GM19351 (cell line): ENCODE measurements at regions not wholly inside any gene's neighbourhood (a gene's known extent, or its start where the extent isn't known, plus 50 kb on each side); places are given as distances from the start of the nearest gene placed in this dataset.

Source experiments
- ATAC-seq: cut with Tn5 transposase; IDR thresholded peaks from one replicate; pipeline ENCODE4 v1.9.1; 2021; ENCODE audit warnings: mild to moderate bottlenecking, moderate library complexity; ENCODE audit not compliant: unreplicated experiment

DNA sequence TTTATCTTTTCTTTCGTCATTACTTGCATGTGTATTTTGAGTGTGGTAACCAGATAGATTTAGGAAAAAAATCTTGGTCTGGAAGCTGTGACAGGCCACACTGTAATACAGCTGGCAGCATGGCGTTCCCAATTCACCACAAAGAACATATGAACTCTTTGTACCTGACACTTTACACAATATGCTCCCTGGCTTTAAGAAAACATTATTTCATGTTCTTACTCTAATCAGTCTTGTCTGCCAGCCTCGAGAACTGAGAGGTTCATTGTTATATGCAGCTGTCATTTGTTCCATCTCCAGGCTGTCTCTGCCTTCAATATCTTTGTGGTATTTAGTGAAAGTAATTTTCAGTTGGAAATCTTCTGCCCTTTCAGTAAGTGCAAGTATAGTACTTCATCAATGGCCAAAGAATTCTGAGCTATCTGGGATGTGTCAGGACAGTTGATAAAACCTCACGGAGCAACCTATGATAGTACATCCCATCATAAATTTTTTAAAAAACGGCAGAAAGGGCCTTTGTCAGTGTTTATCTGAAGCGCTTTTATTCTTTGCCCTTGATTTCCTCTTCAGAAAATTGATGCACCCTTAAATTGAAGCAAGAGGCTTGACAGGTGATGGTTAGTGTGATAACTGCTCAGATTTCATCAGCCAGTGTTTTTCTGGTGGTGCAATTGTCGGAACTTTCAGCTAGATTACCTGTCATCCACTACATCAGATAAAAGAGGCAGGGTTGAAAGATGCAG is 146.3 kb upstream of the SP8 start:
- no peak for ATAC-seq

GRCh38 chr7:20945451-20945850 is 158.8 kb upstream of the SP8 start:
- no peak for ATAC-seq

DNA sequence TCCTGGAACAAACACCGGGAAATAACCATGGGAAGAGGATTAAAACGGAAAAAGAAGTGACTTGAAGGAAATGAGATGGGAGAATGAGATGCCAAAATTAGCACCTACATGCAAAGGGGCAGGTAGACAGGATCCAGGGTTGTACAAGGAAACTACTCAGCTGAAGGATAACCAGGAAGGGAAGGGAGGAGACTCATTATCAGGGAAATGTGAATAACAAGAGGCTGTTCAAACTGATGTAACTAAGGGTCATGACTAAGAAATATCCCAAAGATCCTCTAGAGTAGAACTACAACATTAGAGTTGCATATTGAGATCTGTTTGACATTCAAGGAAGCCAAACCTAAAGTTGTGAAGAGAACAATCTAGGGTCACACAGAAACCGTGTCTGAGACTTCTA is 166.2 kb upstream of the SP8 start:
- no peak for ATAC-seq

DNA sequence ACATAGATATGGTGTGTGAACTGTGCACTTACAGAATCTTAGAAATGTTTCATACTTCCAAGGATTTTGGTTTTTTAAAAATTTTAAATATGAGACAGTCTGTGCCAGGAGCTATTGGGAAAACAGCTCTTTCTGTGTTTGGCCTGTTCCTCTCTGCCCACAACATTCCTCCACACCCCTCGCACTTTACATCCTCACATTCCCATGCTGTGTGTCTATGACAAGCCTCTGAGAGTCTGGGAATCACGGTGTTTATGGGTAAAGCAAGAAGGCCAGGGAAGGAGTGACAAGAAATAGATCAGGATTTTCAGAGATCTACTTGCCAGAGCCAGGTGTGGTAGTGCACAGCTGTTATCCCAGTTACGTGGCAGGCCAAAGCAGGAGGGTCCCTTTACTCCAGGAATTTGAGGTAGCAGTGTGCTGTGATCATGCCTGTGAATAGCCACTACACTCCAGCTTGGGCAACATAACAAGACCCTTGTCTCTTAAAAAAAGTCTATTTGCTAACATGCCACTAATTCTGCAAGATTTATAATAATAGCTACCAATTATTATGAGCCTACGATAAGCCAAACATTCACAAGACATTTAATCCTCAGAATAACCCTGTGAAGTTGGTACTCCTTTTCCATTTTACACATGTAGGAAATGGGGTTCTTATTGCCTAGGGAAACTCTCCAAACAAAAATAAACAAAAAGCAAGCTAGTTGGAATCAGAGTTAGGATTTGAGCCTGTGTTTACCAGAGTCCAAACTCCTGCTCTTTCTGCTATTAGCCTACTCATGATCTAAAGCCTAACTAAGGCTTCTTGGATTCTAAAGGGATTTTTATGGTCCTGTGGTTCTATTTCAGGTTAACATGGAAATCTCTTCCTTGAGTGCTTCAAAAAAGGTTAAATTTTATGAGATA is 168.3 kb upstream of the SP8 start:
- no peak for ATAC-seq

DNA sequence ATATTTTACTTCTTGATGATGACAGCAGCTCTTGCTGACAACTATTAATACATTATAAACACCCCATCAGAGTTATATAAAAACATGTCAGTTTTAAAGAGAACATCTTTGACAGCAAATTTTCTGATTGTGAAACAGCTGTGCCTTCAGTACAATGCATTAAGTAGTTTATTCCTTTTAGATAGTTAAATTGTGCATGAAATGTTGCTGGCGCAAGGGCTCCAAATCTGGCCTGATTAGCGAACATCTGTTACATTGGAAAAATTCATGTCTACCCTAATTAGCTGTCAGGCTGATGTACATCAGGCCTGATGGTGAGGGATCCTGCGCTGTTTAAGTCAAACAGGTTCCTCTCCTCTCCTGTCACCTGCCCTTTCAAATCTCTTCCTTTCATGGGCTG is 171.9 kb upstream of the SP8 start:
- ATAC-seq, result no peak

DNA sequence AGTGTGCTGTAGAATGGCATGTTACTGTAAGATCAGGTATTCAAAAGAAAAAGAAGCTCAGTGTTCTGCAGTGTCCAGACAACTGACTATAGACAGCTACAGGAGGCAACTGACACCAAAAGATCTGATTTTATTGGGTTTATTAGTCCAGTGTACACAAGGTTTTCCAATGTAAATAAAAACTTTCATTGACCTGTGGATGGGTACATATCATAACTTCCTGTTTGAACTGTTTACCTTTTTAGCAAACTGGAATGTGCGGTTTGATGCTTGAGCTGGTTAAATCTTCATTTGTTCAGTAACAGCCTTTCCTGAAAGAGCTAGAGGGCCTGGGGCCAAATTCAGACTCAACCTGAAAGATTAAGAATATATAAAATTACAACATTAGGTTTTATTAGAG is 172.6 kb upstream of the SP8 start:
- no peak for ATAC-seq

GRCh38 chr7:20963556-20964280 is 177.0 kb upstream of the SP8 start:
- ATAC-seq, result no peak

DNA sequence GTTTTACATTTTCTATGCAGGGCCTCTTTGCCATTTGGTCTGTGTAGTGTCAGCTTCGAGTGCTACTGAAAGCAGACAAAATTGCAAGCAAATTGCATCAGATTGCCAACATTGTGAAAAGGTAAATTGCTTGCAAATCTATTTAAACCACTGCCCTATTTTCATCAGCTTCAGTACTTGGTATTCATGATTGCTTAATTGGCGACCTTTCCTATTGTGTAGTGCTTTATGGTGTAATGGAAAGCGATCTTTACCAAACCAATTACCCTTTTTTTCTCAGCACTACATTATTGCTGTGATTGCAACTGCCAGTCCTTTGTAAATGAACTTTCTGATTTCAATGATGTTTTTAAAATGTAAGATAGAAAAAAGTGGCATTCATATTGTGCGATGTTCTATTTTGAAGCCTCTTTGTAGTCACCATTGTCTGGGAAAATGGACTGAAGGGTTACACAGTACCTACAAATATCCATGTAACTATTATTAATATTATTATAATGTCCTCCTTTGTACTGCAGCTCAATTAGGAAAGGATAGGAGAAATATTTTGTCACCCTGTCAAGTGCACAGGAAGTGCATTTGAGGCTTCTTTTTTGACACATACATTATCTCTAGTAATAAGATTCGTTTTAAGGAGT is 177.7 kb upstream of the SP8 start:
- no peak for ATAC-seq

- no peak for ATAC-seq
Observed at GRCh38 chr7:20971219-20971618, 184.5 kb upstream of the SP8 start.

DNA sequence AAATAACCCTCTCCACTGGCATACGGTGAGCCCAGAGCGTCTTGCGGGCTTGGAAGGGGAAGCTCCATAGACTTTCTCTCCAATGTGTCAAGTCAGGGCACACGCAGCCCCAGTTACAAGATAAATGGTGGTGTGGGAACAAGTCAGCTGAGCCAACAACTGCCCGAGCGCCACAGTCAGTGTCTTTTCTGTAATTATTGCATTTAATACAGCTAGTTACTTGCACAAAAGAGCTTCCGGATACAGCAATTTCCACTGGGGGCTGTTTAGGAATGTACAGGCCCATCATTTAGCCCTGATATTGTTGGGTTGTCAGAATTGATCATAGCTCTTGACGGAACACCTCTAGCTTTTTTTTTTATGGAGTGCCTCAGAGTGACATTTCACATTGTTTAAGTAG is 193.5 kb upstream of the SP8 start:
- ATAC-seq, result no peak

DNA sequence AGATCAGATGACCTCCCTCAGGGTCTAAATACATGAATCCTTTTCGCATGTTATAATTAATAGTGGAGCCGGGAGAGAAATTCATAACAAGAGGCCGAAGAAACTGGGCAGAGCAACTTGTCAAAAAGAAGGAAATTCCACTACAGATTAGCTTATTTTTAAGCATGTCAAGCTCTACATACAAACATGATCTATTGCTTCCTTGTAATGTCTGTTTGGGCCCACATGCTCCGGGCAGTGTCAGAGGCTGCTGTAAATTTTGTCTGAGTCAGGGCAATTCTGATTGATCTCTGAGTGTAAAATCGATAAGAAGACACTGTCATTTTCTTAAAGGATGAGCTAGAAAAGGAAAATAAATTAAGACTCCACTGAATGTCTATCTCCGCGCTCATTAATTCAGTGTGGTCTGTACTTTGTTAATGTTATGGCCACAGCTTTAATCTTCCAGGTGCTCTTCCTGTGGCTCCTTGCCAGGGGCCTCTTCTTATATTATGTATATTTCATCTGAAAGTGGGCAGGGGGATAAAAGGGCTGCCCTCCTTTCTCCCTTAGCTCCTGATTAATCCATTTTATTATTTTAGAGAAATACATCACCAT is 194.1 kb upstream of the SP8 start:
- no peak for ATAC-seq

- no peak for ATAC-seq
Observed at GRCh38 chr7:20988340-20988739, 201.7 kb upstream of the SP8 start.

- no peak for ATAC-seq
Observed at GRCh38 chr7:20991544-20991943, 204.9 kb upstream of the SP8 start.

GRCh38 chr7:20993693-20994092 is 207.0 kb upstream of the SP8 start:
- ATAC-seq, result no peak

DNA sequence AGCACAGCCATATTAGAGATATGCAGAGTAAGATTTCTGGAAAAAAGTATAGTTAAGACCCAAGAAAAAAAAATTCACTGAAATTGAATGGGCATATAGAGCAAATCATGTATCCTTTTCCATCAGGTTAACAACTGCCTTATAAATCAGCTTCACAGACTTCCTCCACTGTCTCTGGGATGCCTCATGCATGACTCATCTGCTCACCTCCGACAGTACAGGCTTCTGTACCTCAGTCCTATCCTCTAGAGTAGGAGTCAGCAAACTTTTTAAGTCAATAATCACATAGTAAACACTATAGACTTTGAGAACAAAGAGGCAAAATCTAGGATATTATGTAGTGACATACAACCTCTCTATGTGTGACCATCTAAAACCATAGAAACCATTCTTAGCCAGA is 211.6 kb upstream of the SP8 start:
- no peak for ATAC-seq

DNA sequence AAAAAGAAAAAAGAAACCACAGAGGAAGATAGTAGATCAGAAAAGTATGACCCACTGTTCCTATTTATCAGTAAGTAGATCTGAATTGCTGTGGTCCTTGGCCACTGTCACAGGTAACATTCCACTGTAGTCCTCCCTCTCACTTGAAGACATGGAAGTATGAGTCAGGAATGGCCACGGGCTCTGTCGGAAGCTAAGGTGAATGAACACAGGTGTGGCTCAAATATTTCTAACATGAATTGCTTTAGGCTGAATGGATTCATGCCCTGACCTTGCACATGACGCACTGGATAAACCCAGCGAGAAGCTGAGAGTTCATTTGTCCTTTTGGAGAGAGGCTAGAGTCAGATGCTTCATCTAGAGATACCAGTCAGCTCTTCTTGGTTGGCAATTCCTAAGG is 224.5 kb upstream of the SP8 start:
- ATAC-seq, result no peak

GRCh38 chr7:21013765-21014539 is 227.3 kb upstream of the SP8 start:
- no peak for ATAC-seq

DNA sequence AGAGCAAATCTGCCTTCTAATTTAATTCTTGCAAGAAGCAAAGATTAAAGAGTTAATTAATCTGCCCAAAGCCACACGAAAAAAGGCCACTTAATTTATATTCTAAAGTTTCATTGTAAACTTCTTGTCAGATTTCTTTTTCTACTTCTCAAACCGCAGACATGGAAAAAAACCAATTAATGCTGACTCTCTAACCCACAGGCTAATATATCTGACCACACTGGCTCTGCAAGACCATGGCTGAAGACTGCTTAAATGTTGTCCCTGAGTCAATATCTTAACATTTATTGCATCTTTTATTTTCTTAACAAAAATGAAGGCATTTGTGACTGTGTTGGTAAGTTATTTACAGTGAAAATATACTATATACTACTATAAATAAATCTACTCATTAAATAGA is 234.0 kb upstream of the SP8 start:
- no peak for ATAC-seq

DNA sequence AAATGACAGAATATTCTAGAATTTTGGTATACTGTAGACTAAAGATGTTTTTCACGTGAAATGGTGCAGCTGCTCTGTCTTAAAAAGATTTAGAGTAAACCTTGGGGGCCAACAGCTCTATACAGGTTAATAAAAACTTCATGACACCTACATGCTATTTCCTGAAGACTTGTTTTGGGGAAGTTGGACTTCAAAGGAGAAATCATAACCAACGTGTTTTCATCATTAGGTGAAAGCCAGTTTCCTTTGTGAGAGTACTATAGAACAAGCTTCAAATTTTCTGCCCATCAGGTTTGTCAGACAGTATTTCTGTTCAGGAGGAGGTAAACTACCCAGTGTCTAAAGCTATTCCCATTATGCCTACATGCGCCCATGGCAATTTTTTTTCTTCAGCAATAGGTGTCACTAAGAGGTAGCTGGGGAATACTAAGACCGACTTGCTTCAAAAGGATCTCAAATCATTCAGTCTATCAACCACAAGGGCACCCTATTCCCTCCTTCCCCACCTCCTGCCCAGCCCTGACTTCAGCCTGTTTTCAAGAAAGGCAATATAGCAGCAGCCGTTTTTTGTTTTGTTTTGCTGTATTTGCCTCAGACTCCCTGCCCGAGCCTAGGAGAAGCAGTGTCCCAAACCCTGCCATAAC is 237.3 kb upstream of the SP8 start:
- ATAC-seq, result no peak

DNA sequence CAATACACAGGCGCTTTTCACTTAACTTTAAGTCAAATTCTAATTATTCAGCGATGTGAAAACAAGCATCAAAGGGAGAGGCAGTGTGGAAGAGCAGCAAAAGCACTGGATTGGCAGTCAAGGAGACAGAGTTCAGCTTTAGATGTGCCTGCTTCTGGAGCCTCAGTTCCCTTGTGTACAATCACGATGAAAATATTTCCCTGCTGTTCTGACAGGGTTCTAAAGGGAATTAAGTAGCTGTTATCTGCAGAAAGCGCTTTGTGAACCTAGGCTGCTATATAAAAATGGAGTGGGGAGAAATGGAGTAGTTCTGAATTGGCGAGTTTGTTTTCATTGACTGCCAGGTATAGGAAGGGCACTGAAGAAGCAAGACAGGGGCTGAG is 237.8 kb upstream of the SP8 start:
- ATAC-seq, result no peak
